GM21528 (cell line): ENCODE measurements at regions not wholly inside any gene's neighbourhood (a gene's known extent, or its start where the extent isn't known, plus 50 kb on each side); places are given as distances from the start of the nearest gene placed in this dataset.

ENCODE experiments used
- ATAC-seq: cut with Tn5 transposase; IDR thresholded peaks from one replicate; pipeline ENCODE4 v1.9.1; 2021; ENCODE audit warnings: mild to moderate bottlenecking, moderate library complexity; ENCODE audit not compliant: unreplicated experiment, low FRiP score

DNA sequence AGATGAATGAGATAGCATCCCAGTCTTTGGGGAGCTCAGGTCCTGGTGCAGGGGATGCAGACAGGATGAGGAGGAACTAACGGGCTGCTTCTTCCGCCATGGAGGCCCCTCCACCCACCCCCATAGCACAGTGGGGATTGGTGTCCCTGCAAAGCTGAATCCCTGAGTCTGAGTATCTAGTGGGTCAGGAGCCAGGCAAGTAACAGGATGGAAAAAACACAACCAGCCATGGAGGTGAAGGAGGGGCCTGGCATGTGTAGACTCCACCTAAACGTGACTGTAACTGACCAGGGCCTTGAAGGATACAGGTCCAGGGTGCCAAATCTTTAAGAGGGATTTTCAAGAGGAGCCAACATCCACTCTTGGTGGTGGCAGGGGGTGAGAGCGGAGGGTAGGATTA lies 327.8 kb upstream of the MSX2 start:
- no peak for ATAC-seq

DNA sequence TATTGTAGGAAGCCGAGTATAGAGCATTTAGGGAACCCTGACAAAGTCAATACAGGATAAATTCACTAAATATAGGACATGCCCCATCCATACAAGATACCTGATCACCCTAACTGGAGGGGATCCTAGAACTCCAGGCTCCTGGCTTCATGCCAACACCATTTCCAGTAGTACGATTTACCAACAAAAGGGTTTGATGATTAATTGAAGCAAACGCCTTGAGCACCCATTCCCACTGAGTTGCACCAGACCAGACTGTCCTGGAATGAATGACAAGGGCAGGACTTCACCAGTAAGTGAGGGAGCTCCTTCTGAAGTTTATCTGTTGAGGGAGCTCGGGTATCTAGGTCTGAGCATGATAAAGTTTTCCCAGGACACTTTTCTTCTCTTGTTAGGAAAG lies 327.2 kb upstream of the MSX2 start:
- no peak for ATAC-seq

DNA sequence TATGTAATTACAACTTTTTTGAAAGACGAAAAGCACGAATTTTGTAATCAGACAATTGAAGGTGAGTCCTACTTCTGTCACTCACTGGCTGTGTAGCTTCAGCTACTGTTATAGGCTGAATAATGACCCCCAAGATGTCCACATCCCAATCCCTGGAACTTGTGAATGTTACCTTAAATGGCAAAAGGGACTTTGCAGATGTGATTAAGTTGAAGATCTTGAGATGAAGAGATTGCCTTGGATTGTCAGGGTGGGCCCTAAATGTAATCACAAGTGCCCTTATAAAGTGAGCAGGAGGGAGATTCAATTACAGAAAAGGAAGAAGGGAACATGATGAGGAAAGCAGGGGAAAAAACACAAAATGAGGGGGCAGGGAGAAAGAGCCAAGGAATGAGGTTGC lies 326.2 kb upstream of the MSX2 start:
- ATAC-seq = no peak

DNA sequence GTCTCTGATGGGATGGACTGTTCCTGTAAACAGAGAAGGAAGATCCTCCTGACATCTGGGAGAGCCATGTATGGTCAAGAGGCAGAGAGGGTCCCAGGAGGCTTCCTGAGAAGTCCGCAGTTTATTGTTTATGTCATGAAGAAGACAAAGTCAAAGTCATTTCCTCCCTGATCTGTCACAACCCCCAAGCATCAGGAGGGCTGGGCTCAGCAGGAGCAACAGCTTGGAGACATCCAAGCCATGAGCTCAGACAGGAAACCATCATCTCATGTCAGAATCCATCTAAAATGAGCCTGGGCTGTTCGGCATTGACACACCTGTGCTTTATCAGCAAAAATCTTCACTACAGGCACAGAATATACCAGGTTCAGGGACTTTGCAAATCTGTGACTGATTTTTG lies 325.0 kb upstream of the MSX2 start:
- no peak for ATAC-seq

DNA sequence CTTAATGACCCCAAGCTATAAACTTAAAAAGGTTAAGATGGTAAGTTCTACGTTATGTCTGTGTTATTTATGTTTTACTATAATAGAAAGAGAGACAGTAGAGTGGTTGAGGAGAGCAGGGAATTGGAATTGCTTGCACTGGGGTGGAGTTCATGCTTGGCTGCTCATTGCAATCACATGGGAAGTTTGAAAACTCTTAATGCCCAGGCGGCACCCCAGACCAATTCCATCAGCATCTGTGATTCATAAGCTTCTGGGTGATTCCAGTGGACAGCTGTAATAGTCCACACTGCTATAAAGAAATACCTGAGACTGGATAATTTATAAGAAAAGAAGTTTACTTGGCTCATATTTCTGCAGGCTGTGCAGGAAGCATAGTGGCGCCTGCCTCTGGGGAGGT lies 323.9 kb upstream of the MSX2 start:
- ATAC-seq = no peak

DNA sequence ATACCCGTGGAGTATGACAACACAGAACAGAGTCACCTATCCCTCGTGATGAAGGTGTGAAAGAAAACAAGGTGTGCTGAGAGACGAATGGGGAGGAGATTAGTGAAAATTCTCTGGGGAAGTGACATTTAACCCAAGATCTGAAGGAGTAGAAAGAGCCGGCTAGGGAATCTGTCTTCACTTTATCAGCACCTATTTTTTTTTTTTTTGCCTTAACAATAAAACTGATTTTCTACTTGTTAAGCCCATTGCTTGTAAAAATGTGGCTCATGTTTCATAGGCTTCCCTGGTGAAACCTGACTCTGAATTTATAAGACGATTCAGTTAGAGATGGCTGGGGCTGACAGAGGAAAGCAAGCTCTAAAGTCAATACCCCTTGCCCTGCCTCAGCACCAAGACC lies 322.6 kb upstream of the MSX2 start:
- ATAC-seq = no peak

DNA sequence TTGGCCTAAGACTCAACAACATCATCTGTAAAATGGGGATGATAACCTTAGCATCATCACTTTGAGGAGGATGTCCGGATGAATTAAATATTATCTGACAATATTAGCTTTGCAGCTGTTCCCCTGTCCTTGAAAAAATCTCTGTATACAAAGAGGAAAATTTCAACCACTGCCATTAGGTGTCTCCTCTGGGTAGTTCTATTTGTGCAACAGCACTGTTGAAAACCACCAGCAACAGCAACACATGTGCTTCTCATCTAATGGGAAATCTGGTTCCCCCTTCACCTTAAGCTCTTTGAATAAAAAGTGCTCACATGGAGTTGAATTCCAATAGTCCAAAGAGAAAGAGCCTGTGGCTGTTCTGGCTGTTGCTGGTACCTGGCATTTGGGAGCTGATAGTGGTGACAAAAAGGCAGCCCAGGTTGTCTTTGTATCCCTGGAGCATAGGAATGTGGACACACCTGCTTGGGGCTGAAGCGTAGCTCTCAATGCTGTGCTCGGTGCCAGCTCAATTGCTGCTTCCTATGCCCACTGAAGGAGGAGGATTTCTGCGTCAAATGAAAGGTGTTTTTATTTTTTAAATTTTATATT lies 322.1 kb upstream of the MSX2 start:
- ATAC-seq = no peak

DNA sequence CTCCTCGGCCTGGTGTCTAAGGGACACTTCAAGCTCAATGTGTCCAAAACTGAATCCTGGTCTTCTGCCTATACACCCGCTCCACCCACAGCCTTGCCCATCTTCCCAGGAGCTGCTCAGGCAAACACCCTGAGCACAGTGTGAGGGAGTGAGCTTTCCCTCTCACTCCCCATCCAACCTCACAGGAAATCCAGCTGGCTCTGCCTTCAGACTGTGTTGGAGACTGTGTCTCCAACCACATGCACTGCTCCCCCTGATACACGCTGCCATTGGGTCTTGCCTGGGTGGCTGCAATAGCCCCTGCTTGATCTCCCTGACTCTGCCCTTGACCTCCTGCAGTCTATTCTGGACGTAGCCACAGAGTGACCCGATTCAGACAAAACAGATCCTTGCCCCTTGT lies 319.5 kb upstream of the MSX2 start:
- ATAC-seq = no peak

DNA sequence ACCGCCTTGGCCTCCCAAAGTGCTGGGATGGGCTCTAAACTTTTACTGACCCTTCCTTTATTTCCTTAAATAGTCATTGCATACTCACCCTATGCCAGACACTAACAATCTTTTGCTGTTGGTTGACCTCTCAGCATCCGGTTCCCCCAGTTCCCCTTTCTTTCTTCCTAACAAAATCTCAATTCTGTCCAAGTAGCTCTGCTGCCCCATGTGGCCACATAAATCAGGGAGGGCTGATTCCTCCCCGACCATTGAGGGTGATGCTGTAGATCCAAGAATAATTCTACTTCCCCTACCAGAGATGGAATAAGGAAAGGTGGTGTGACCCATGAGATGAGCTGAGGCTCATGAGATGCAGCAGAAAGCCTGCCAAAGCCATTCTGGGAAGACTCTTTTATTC lies 315.3 kb upstream of the MSX2 start:
- no peak for ATAC-seq

DNA sequence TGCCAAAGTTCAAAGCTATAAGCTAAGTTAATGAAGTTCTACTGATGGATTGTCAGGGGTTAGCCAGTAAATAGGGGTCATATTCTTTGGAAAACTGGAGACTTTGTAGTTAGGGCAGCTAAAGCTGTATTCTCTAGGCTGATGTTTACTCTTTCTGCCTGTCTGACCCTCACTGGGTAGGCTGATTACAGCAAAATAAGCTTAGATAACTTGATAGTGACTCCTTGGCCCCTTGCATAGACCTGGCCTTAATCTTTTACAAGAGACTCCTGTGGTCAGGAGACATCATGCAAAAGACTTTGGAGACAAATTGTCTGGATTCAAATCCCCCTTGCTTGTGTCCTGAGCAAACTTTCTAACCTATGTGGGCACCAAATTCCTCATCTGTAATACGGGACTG lies 314.4 kb upstream of the MSX2 start:
- no peak for ATAC-seq

DNA sequence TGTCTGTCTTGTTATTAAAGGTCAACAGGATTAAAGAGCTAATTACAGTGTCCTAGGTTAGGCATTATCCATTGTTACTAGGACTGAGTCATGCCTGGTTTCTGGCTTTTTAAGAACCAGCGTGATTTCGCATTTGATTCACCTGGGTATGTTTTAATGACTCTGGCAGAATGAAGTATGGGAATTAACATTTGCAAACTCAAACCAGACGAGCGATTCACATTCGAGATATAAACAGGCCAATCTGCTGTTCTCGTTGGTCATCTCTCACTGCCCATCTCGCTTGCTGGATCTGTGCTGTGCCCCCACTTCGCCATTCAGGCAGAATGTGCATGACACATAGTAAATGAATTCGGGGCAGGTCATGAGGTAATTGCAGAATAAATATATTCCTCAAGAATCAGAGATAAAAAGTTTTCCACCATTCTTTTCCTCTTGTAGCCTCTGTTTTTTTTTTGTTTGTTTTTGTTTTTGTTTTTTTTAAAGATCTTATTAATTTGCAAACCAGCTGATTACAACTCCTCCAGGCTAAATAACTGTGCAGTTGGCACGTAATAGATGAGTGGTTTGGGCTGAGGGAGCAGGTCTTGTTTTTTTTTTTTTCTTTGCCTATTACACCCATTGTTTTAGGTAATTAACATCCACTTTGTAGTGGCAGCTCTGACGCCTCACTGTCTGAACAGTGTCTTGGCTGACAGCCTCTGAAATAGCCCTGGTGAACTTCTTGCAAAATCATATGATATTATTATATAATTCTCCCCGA lies 313.5 kb upstream of the MSX2 start:
- no peak for ATAC-seq

DNA sequence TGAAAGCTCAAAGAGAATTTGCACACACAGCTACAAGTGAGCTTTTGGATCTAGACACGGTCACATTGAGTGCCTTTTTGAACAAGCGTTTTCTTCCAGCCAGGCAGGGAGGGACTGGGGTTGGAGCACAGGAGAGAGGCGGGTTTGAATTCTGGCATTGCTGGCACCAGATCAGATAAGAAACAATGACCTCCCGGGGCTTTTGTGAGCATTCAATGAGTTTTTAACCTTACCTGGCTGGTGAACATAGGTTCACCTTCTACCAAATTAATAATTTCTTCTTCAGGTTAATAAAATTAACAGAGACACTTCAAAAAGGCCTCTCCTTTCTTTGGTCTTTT lies 312.9 kb upstream of the MSX2 start:
- ATAC-seq = no peak

DNA sequence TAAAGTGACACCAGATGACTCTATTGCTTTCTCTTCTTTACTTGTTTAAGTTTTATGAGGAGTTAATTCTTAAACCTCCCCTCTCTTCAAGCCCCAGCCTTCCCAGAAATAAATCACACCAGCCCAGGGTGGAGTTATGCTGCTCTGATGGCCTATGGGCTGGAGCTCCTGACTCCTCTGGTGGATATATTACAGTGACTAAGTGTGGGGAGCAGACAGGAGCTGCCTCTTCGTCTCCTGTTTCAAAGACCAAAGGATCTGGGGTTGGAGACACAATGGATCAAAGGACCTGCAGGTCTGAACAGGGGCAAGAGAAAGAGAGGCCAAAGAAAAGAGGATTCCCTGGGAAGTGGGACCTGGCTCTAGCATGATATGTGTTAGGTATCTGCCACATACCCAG lies 312.0 kb upstream of the MSX2 start:
- ATAC-seq = no peak

DNA sequence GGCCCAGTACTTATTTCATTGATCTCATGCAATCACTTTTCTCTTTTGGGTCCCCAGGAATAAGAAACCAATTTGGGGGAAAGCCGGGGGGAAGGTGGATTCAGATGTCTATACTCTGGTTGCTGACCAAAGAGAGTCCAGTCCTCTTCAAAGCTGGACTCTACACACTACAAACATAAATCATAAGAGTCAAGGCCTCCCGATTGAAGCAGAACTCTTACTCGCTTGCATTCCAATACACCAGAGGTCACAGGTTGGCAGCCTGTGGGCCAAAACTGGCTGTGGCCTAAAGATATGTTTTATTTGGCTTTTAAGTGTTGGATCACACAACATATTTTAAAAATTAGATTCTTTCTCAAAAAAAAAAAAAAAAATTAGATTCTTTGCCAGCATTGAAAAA lies 311.4 kb upstream of the MSX2 start:
- ATAC-seq = no peak

DNA sequence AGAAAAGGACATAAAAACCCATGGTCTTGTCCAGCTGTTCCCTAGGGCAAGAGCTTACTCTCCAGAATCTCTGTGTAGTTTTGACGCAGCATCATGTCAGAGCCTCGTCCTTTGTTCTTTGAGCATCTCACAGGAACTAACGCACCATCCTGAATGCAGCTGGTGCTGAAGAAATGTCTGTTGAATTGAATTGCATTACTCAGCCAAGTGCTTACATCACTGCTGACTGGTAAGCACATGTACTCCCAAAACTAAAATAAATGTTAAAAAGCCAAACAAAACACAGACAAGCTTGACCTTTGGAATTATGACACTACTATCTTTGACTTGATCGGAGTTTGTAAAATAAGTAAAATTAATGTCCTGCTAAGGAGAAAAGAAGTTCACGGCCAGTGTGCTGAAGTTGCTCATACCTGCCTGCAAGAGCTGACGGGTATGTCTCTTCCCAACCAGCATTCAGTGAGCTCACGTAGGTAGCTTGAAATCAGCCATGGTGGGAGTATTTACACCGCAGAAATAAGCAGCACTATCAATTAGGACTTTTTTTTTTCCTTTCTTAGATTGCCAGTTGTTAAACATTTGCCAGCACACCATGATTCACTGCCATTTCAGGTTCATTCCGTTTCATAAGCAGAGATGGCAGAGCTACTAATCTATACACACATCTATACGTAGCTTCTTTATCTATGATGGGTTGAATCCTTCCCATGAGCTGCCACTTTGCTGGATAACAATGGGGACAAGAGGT lies 310.6 kb upstream of the MSX2 start:
- no peak for ATAC-seq

DNA sequence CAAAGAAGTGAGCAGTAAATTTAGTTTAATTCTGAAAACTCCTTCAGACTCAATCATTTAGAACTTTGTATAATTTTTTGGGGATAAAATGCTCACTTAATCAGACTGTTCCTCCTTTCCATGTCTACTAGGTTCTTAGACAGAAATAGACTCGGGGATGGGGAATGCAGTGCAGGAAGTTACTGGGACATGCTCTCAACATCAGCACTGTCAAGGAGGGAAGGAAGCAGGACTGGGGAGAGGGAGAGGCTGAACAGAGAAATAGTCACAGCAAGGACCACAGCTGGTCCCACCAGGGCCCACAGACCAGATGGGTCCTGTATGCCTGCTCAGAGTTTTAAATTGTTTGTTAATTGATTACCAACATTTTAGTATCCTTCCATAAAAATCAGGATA lies 310.1 kb upstream of the MSX2 start:
- no peak for ATAC-seq

DNA sequence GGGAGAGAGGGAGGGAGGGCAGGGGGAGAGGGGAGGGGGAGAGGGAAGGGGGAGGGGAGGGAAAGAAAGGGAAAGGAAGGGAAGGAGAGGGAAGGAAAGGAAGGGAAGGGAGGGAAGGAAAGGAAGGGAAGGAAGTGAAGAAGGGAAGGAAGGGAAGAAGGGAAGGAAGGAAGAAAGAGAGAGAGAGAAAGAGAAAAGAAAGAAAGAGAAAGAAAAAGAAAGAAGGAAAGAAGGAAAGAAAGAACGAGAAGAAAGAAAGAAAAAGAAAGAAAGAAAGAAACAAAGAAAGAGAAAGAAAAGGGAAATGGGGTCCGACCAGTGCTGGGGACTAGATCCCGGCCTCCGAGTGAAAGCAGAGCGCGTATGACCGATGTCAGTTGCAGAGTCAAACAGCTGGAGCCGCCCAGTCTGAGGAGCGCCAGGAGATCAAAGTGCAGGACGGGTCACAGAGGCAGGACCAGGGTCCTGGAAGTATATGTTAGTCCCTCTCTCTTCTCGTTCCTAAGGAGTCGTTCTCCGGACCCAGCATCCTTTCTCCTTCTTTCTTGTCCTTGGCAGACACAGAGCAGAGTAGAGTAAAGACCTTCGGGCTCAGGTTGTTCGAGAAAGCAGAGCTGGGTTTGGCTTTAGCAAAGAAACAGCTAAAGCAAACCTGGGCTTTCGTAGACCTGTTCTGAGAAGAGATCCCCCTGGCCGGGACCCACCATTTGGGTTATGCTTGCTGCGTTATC lies 305.4 kb upstream of the MSX2 start:
- peak; percentile 26 for ATAC-seq

DNA sequence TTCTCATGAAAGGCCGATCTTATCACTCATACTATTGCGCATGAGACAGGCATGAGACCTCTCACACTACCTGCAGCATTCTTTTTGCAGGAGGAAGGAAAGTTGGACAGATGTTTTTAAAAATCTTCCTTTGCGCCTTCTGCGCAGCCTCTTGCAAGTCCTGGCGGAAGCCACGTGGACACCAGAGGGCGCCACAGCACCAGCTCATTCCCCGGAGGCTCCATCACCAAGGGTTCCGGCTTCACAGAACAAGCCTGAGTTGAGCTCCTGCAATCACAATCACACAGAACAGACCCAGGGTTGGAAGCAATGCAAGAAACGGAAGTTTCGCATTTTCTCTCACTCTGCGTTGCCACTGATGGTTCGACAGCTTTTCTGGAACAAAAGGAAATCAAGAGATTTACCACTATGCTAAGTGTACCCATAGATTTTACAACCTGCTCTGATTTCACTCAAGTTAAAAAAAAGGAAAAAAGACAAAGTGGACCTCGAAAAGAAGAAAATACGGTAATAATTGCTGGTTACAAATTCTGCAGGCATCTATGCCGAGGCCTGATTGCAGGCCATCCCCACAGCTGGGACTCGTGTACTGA lies 304.7 kb upstream of the MSX2 start:
- peak; percentile 88 for ATAC-seq

DNA sequence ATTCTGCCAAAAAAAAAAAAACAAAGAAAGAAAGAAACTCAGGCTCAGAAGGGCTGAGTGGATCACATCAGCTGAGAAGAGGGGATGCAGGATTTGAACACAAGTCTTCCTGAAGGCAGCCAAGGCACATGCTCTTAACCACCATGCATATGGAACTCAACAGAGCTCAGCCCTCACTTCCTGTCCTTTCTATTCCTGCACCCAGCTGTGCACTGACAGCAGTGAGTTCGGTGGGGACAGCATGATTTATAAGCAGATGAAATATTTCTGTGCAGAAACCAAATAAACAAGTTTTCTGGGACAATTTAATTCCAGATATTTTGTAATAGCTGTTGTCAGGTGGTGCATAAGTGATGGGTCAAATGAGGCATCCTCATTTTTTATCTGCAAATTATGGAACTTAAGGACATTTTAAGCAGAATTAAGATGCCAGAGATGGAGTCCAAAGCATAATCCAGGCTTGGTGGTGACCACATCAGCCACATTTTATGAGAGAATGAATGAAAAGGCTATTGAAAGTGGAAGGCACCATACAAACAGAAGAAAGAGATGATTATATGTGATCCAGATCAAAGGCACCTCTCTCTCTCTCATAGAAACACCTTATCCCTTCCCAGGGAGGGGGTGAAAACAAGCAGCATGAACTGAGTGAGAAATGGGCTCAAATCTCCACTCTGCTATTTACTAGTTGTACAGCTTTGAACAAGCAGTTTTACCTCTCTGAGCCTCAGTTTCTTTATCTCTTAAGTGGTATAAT lies 303.6 kb upstream of the MSX2 start:
- no peak for ATAC-seq

DNA sequence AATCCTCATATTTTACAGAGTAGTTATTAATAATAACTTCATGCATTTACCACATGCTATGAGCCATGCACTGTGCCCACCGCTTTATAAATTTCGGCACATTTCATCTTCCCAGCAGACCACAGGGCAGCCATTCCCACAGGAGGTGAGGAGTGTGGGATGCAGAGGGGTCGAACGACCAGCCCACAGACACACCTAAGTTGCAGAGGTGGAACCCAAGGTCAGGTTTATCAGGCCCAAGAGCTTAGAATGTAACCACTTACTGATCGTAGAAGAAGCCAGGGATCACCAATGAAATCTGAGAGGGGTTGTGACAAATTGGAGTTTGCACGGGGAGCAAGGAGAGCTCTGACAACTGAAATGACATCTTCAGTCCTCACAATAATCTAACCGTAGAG lies 303.0 kb upstream of the MSX2 start:
- no peak for ATAC-seq
